ENCODE measurements at regions not wholly inside any gene's neighbourhood (a gene's known extent, or its start where the extent isn't known, plus 50 kb on each side); places are given as distances from the start of the nearest gene placed in this dataset.
"Not testable (repeated sequence)": the region's sequence is repeated elsewhere in the genome, so short reads cannot be mapped to it uniquely, and the experiment has no call there.

DNA sequence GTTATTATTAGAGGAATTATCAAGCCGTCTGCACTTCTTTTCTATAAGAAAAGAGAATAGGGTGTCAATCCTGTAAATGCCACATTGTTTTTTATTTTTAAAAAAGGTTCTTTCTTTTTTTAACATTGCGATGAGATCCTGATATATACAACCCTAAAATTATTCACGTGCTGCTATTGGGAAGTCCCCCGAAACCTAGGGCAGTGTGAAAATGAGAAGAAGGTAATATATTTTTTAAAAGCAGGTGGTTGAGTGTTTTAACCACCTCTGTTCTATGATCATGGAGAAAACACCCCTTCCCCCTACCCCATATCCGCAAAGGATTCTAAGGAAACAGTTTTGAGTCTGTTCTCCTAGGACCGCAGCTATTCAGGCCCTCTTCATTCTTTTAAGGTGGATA lies 94.5 kb upstream of the KLHL14 start (continued):
- TF ChIP-seq, protein P1, sequence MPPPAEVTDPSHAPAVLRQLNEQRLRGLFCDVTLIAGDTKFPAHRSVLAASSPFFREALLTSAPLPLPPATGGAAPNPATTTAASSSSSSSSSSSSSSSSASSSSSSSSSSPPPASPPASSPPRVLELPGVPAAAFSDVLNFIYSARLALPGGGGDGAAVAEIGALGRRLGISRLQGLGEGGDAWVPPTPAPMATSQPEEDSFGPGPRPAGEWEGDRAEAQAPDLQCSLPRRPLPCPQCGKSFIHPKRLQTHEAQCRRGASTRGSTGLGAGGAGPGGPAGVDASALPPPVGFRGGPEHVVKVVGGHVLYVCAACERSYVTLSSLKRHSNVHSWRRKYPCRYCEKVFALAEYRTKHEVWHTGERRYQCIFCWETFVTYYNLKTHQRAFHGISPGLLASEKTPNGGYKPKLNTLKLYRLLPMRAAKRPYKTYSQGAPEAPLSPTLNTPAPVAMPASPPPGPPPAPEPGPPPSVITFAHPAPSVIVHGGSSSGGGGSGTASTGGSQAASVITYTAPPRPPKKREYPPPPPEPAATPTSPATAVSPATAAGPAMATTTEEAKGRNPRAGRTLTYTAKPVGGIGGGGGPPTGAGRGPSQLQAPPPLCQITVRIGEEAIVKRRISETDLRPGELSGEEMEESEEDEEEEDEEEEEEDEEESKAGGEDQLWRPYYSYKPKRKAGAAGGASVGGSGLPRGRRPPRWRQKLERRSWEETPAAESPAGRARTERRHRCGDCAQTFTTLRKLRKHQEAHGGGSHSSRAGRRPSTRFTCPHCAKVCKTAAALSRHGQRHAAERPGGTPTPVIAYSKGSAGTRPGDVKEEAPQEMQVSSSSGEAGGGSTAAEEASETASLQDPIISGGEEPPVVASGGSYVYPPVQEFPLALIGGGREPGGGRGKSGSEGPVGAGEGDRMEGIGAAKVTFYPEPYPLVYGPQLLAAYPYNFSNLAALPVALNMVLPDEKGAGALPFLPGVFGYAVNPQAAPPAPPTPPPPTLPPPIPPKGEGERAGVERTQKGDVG (CRISPR knock-in tag; IDR thresholded peaks at IDR 0.05): no peak

DNA sequence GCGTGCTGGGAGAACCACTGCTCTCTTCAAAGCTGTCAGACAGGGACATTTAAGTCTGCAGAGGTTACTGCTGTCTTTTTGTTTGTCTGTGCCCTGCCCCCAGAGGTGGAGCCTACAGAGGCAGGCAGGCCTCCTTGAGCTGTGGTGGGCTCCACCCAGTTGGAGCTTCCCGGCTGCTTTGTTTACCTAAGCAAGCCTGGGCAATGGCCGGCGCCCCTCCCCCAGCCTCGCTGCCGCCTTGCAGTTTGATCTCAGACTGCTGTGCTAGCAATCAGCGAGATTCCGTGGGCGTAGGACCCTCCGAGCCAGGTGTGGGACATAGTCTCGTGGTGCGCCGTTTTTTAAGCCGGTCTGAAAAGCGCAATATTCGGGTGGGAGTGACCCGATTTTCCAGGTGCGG lies 89.2 kb upstream of the KLHL14 start:
- ATAC-seq; in situ Hi-C loops (cut with MboI); H3K27me3 ChIP-seq (replicated peaks in 1 of 2; ENCODE audit: control insufficient read depth in 2 of 2, insufficient read depth in 2 of 2, low read length in 1 of 2); FAIRE-seq; H3K4me1 ChIP-seq (ENCODE audit: control insufficient read depth, insufficient read depth, low read length); H3K4me2 ChIP-seq (ENCODE audit: control insufficient read depth, insufficient read depth); CTCF ChIA-PET; H4K20me1 ChIP-seq (ENCODE audit: control insufficient read depth, insufficient read depth); H2AFZ ChIP-seq (ENCODE audit: control insufficient read depth, low read depth, low read length); SMC1A ChIA-PET (ENCODE audit: uncharacterized antibody, unreplicated experiment); RAD21 ChIA-PET (ENCODE audit: unreplicated experiment); H3K36me3 ChIP-seq (ENCODE audit: control insufficient read depth in 2 of 2, insufficient read depth in 2 of 2, low read length in 1 of 2); DNase-seq (ENCODE audit: low read depth, low spot score); H3K79me2 ChIP-seq (ENCODE audit: control insufficient read depth, insufficient read depth, low read length); H3K9ac ChIP-seq (ENCODE audit: control insufficient read depth, insufficient read depth, low read length); H3K9me3 ChIP-seq (replicated peaks; ENCODE audit: control insufficient read depth, insufficient read depth, low read length); POLR2A ChIA-PET; H3K4me3 ChIP-seq; intact Hi-C loops (cut with micrococcal nuclease; ENCODE audit: unreplicated experiment); BruUV-seq (replicated peaks); H3K27ac ChIP-seq (ENCODE audit: control insufficient read depth, insufficient read depth): not testable (repeated sequence)
- WGBS (ENCODE audit: insufficient coverage, insufficient replicate concordance, low lambda C conversion rate, missing lambda C conversion rate): no CpG with 5 or more reads among the region's 18 CpGs

DNA sequence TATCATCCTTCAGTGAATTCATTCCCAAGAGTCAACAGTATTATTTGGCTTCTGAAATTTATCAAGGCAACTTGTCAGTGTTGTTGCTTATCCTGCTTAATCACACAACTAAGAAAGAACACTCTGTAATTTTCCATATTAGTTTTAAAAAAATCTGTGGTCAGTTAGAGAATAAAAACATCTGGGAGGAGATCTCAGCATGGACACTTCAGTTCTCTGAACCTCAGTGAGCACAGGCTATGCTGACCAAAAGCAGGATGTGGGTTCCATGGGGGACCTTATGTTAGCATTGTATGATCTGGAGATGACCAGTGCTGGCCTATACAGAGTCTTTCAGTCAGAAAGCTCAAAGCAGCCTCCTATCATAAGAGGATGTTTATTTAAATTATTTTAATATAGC lies 79.1 kb upstream of the KLHL14 start:
- Histone ChIP-seq H3K27ac (ENCODE audit: control insufficient read depth, insufficient read depth) (no peak overlapping the region), H3K79me2 (ENCODE audit: control insufficient read depth, insufficient read depth, low read length) (no peaks in the 10 kb centered on the region), H3K9me3 (replicated peaks; ENCODE audit: control insufficient read depth, insufficient read depth, low read length) (no peaks in the 10 kb centered on the region), H3K4me1 (ENCODE audit: control insufficient read depth, insufficient read depth, low read length) (no peaks in the 10 kb centered on the region), H3K9ac (ENCODE audit: control insufficient read depth, insufficient read depth, low read length) (no peak overlapping the region), H3K4me3 (no peak overlapping the region), H2AFZ (ENCODE audit: control insufficient read depth, low read depth, low read length) (no peak overlapping the region), H3K27me3 (replicated peaks in 1 of 2; ENCODE audit: control insufficient read depth in 2 of 2, insufficient read depth in 2 of 2, low read length in 1 of 2) (no peaks in the 10 kb centered on the region), H4K20me1 (ENCODE audit: control insufficient read depth, insufficient read depth) (no peaks in the 10 kb centered on the region), H3K36me3 (ENCODE audit: control insufficient read depth in 2 of 2, insufficient read depth in 2 of 2, low read length in 1 of 2) (no peaks in the 10 kb centered on the region), H3K4me2 (ENCODE audit: control insufficient read depth, insufficient read depth) (no peak overlapping the region)
- ChIA-PET SMC1A (ENCODE audit: uncharacterized antibody, unreplicated experiment) (no interaction called here), POLR2A (no interaction called here), RAD21 (ENCODE audit: unreplicated experiment) (no interaction called here), CTCF (no interaction called here)
- intact Hi-C loops (cut with micrococcal nuclease; ENCODE audit: unreplicated experiment): no loop called here
- DNase-seq (ENCODE audit: low read depth, low spot score): no peak
- BruUV-seq (replicated peaks): no TSS peak
- no peak for ATAC-seq
- in situ Hi-C loops (cut with MboI): no loop called here
- FAIRE-seq: no peak
- no peak for TF ChIP-seq IKZF1 (conservative IDR thresholded peaks at IDR 0.05)
- TF ChIP-seq KDM1A (IDR thresholded peaks at IDR 0.05; ENCODE audit: borderline replicate concordance): no peak
- no peak for TF ChIP-seq POLR2AphosphoS2 (IDR thresholded peaks at IDR 0.05; ENCODE audit: low read depth, low read length)
- TF ChIP-seq, protein P2, sequence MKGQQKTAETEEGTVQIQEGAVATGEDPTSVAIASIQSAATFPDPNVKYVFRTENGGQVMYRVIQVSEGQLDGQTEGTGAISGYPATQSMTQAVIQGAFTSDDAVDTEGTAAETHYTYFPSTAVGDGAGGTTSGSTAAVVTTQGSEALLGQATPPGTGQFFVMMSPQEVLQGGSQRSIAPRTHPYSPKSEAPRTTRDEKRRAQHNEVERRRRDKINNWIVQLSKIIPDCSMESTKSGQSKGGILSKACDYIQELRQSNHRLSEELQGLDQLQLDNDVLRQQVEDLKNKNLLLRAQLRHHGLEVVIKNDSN (IDR thresholded peaks at IDR 0.05; ENCODE audit: borderline replicate concordance, extremely low read length, insufficient read depth, low read depth, low read length): no peak
- no peak for TF ChIP-seq SREBF1 (IDR thresholded peaks at IDR 0.05; ENCODE audit: low read length)
- no peak for TF ChIP-seq POLR2AphosphoS5 (IDR thresholded peaks at IDR 0.05; ENCODE audit: low read length)
- TF ChIP-seq TCF12 (IDR thresholded peaks at IDR 0.05; ENCODE audit: low read depth, low read length): no peak
- TF ChIP-seq NFYA (IDR thresholded peaks at IDR 0.05; ENCODE audit: borderline replicate concordance, low read depth, low read length): no peak
- no peak for TF ChIP-seq NFXL1 (IDR thresholded peaks at IDR 0.05; ENCODE audit: borderline replicate concordance)
- no peak for TF ChIP-seq IKZF2 (IDR thresholded peaks at IDR 0.05)
- TF ChIP-seq ESRRA (IDR thresholded peaks at IDR 0.05; ENCODE audit: low read length): no peak
- TF ChIP-seq BACH1 (IDR thresholded peaks at IDR 0.05; ENCODE audit: borderline replicate concordance): no peak
- no peak for TF ChIP-seq JUND (IDR thresholded peaks at IDR 0.05; ENCODE audit: low read depth, low read length)
- TF ChIP-seq POU2F2 (IDR thresholded peaks at IDR 0.05; ENCODE audit: borderline replicate concordance, low read depth, low read length): no peak

Data from GM12878 (cell line).